D721Med (cell line): ENCODE measurements at regions not wholly inside any gene's neighbourhood (a gene's known extent, or its start where the extent isn't known, plus 50 kb on each side); places are given as distances from the start of the nearest gene placed in this dataset.

ENCODE experiments used
- DNase-seq: peaks from one replicate; pipeline ENCODE4 v3.0.0; 2011; ENCODE audit warnings: low spot score; ENCODE audit not compliant: insufficient read length
- FAIRE-seq: peaks from 2 replicates; lab custom pipeline; 2011; peaks lifted over from hg19 to GRCh38; lab: Jason Lieb, UNC
- TF ChIP-seq, protein P1 (sequence below): IDR thresholded peaks from 2 replicates; pipeline ENCODE4 v1.5.1; 2012; ENCODE audit warnings: mild to moderate bottlenecking, control low read depth; ENCODE audit not compliant: insufficient read depth; ENCODE audit errors: missing control alignments

DNA sequence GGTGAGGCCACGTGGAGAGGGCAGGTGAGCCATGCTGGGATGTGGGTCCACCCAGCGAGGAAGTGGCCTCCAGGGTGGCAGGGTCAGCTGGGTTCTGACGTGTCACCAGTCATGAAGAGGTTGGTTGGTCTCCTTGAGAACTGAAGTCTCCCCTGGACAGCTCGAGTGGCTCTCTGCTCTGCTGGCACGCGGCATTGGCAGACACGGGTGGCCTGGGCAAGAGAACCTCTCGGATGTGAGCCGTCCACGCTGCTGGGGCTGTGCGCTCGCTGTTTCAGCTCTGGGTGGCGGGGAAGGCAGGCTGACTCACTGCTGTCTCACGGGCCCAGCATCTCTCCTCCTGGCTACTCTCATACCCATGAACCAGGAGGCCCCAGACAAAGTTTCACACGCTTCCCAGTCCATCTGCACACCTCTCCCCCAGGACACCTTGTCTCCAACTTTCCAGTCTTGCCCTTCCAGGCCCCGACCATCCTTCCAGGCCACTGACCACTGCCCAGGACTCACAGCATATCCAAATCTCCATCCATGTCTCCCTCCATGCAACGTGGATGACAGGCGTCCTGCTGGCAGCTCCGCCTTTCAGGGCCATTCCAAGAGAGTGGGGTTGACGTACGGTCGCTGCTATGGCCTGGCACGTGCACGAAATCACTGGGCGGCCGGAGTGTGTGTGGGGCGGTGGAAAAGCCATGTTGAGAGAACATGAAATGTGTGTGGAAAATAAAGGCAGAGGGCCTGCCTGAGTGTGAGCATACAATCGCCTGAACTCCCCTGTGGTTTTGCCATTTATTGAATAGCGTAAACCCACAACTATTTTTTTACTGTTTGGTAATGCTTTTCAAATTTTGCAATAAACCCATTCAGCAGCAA is 145.0 kb upstream of the COL5A1 start:
- FAIRE-seq (no peak), DNase-seq (no peak)
- TF ChIP-seq, protein P1, sequence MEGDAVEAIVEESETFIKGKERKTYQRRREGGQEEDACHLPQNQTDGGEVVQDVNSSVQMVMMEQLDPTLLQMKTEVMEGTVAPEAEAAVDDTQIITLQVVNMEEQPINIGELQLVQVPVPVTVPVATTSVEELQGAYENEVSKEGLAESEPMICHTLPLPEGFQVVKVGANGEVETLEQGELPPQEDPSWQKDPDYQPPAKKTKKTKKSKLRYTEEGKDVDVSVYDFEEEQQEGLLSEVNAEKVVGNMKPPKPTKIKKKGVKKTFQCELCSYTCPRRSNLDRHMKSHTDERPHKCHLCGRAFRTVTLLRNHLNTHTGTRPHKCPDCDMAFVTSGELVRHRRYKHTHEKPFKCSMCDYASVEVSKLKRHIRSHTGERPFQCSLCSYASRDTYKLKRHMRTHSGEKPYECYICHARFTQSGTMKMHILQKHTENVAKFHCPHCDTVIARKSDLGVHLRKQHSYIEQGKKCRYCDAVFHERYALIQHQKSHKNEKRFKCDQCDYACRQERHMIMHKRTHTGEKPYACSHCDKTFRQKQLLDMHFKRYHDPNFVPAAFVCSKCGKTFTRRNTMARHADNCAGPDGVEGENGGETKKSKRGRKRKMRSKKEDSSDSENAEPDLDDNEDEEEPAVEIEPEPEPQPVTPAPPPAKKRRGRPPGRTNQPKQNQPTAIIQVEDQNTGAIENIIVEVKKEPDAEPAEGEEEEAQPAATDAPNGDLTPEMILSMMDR = no peak

DNA sequence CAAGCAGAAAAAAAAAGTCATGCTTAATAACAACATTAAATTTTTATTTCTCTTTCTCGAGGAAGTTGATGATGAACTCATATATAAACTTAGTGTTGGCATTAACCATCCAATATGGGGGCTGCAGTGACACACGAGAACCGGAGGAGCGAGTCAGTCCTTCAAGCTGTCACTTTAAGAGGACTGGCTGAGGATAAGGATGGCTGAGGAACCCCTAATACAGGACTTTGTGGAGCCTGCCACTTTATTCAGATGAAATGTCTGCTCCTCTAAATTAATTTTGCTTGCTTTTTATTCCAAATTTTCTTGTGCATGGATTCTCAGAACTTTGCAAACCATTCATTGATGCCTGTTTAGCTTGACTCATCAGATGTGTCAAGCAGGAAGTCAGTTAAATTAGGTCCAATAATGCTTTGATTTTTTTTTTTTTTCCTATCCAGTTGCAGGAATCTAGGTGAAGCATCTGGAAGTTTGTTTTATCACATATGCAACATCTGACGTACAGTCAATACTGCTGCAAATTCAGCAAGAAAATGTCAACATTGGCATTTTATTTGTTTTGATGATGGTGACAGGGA is 144.2 kb upstream of the COL5A1 start:
- TF ChIP-seq, protein P1 = no peak
- no peak for DNase-seq

DNA sequence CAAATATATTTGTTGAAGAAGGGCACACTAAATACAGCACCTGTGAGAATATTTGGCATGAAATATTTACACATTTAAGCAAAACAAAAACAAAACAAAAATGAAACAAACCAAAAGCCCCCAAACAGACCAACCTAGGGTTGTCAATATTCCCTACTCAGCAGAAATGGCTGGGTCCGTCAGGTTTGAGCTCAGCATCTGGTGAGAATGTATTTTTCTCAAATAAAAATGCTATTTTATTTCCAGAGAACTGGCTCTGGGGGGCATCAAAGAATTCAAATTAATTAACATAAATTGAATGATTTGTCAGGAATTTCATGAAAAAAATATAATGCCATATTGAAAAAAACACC is 142.8 kb upstream of the COL5A1 start:
- no peak for DNase-seq
- TF ChIP-seq, protein P1 = no peak
- FAIRE-seq = no peak

More for the DNA sequence above, 144.2 kb upstream of the COL5A1 start:
- FAIRE-seq = no peak

DNA sequence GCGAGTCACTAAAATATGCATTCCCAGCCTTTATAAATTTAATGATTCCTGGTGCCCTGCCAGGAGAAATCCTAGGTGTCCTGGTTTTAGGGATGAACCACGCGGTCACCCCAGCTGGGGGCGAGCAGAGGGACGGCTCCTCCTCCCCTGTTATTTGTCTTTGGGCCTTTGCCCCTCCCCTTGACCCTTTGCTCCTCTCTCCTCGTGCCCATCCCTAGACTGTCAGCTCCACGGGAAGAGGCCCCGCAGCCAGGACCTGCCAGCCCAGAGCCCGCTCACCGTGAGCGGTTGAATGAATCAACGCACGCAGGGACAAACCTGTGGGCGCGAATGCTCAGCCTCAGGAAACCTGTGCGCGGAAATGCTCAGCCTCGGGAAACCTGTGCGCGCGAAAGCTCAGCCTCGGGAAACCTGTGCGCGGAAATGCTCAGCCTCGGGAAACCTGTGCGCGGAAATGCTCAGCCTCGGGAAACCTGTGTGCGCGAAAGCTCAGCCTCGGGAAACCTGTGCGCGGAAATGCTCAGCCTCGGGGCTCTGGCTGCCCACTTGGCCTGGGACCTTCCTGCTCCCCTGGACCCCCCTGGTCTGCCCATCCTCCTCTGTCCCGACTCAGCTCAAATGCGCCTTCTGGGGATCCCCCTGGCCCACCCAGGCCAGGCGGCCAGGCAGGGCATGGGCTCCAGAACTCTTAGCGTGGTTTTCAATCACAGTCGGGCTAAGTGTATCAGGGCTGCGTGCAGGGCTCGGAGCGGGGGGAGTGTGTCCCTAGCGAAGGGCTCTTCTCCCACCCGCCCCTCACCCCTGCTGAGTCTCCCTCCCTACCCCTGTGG is 140.5 kb upstream of the COL5A1 start:
- TF ChIP-seq, protein P1 = no peak
- DNase-seq (no peak), FAIRE-seq (no peak)

DNA sequence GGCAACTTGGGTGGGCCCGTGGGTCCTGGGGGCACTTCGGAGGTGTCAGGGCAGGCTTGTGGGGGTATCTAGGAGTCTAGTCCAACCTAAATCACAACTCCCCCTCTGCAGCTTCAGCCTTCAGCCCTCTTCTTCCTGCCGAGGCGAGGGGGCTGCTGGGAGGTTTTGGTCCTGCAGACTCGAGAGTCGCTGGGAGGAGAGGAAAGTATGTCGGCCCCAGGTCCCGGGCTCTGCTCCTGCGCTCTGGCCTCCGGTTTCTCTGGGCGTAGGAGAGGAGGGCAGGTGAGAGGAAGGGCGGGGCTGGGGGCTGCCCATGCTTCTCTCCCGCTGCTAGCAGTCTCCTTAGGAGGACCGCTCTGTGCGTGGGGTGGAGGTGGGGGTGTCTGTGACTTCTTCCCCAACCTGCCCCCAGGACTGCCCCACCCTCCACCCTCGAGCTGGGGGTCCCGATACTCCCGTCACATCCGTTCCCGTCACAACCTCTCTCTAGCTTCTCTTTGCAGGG is 139.8 kb upstream of the COL5A1 start:
- DNase-seq (no peak), FAIRE-seq (no peak)
- TF ChIP-seq, protein P1 = no peak

DNA sequence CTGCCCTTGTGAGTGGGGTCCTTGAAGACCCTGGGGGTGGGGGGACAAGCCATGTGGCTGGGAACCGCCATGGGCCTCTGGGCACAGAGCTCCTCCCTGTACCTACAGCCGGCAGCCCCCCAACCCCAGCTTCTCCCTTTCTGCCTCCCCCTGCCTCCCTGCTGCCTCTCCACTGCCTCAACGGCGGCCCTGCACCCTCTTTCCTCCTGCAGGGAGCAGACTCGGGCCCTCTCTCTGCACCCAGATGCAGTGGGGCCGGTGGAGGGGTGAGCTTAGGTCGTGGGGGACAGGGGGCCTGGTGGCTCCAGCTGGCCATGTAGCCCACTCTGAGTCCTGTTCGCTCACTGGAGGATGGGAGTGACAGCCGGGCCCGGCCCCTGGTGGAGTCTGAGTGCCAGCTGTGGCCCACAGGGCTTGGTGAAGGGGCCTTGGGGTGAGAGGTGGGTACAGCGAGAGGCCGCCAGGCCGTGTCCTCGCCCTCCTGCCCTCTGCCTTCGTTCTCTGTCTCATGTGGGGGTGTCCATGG is 139.3 kb upstream of the COL5A1 start:
- FAIRE-seq (no peak), DNase-seq (no peak)
- TF ChIP-seq, protein P1 = no peak
